ENCODE measurements at regions not wholly inside any gene's neighbourhood (a gene's known extent, or its start where the extent isn't known, plus 50 kb on each side); places are given as distances from the start of the nearest gene placed in this dataset.
"Not testable (repeated sequence)": the region's sequence is repeated elsewhere in the genome, so short reads cannot be mapped to it uniquely, and the experiment has no call there.

DNA sequence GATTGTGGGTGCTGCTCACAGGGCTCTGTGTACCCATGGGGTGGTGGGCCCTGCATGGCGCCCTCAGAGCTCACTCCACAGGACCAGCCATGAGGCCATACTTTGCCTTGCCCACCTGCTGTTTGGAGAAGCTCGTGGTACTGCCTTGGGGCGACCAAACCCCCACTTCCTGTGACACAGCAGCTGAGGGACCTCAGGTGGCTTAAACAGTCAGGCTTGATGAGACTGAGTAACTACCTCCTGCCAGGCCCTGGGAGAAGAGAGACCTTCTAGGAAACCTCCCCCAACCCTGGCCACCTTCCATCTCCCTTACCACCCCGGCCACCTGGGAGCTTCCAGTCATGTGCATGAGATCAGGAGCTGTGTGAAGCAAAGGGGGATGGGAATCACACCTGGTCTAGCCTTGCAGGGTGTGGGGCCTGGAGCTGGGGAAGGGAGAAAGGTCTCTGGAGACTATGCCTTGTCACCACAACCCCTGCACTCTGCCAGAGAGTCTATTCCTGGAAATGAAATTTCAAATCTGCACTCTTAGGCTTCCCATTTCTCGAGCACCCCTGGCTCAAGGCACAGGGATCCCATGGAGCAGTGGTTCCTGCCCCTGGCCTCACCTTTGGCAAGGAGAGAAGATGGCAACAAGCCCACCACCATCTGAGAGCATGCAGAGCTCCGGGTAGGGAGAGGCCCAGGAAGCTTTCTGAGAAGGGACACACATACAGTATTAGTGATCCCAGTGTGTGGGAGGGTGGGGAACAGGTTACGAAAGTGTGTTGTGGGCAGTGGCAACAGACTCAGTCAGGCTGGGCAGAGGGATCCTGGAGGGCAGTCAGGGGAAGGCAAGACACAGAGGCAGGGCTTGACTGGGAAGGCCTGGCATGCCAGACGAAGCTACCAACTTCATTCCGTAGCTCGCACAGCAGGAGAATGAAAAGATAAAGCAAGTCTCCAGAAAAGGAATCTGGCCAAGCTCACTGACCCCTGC lies 125.0 kb downstream of the URI1 start:
- Mint-ChIP-seq H3K9me3 (no peaks in the 10 kb centered on the region), H3K27me3 (no peaks in the 10 kb centered on the region), H3K36me3 (no peaks in the 10 kb centered on the region), H3K4me1 (no peaks in the 10 kb centered on the region), H3K27ac (no peak overlapping the region), H3K4me3 (no peak overlapping the region)
- DNase-seq: no peak

DNA sequence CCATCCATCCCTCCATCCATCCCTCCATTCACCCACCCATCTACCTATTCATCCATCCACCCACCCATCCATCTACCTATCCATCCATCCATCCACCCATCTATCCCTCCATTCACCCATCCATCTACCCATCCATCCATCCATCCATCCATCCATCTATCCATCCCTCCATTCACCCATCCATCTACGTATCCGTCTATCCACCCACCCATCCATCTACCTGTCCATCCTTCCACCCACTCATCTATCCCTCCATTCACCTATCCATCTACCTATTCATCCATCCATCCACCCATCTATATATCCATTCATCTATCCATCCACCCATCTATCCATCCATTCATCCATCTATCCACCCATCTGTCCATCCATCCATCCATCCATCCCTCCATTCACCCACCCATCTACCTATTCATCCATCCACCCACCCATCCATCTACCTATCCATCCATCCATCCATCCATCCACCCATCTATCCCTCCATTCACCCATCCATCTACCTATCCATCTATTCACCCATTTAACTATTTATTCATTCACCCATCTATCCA lies 126.0 kb downstream of the URI1 start:
- H3K4me1 Mint-ChIP-seq, H3K4me3 Mint-ChIP-seq, H3K27ac Mint-ChIP-seq, H3K27me3 Mint-ChIP-seq, H3K9me3 Mint-ChIP-seq, H3K36me3 Mint-ChIP-seq, DNase-seq: not testable (repeated sequence)

- no peak for DNase-seq
- H3K4me3 Mint-ChIP-seq: no peak overlapping the region
- no peak overlapping the region for H3K27ac Mint-ChIP-seq
Observed at GRCh38 chr19:30068528-30069395, 126.7 kb downstream of the URI1 start.

DNA sequence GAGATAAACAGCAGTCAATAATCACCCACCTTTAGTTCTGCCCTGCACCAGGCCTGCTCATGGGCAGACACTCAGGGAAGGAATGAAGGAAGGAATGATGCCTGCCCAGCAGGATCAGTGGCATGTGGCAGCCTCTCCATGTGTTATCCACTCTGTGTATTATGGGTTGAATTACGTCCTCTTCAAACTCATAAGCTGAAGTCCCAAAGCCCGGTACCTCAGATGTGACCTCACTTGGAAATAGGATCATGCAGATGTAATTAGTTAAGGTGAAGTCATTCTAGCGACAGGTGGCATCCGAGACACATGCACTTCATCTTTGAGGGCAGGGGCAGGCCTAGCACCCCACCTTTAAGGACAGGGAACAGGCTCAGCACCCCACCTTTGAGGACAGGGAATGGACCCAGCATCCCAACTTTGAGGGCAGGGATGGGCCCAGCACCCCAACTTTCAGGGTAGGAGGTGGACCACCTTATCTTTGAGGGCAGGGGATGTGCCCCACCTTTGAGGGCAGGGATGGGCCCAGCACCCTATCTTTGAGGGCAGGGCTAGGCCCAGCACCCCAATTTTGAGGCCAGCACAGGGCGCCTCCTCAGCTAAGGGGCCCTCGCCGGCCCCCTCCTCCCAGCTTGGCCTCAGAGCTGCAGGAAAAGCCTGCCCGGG lies 127.6 kb downstream of the URI1 start:
- H3K9me3 Mint-ChIP-seq: no peaks in the 10 kb centered on the region
- no peaks in the 10 kb centered on the region for H3K36me3 Mint-ChIP-seq
- H3K4me1 Mint-ChIP-seq: no peaks in the 10 kb centered on the region
- DNase-seq: no peak
- no peaks in the 10 kb centered on the region for H3K27me3 Mint-ChIP-seq
- no peak overlapping the region for H3K4me3 Mint-ChIP-seq
- H3K27ac Mint-ChIP-seq: no peak overlapping the region

More at GRCh38 chr19:30068528-30069395, 126.7 kb downstream of the URI1 start:
- Mint-ChIP-seq H3K36me3 (no peaks in the 10 kb centered on the region), H3K9me3 (no peaks in the 10 kb centered on the region), H3K27me3 (no peaks in the 10 kb centered on the region), H3K4me1 (no peaks in the 10 kb centered on the region)

- Mint-ChIP-seq H3K36me3 (no peaks in the 10 kb centered on the region), H3K4me1 (no peaks in the 10 kb centered on the region), H3K9me3 (no peaks in the 10 kb centered on the region), H3K27ac (no peak overlapping the region), H3K27me3 (no peaks in the 10 kb centered on the region), H3K4me3 (no peak overlapping the region)
- DNase-seq: no peak
Observed at GRCh38 chr19:30070198-30070967, 128.3 kb downstream of the URI1 start.

- no peak for DNase-seq
- Mint-ChIP-seq H3K36me3 (no peaks in the 10 kb centered on the region), H3K27me3 (no peaks in the 10 kb centered on the region), H3K9me3 (no peaks in the 10 kb centered on the region), H3K4me3 (no peak overlapping the region), H3K4me1 (no peaks in the 10 kb centered on the region), H3K27ac (no peak overlapping the region)
Observed at GRCh38 chr19:30070968-30071632, 129.1 kb downstream of the URI1 start.

- no peaks in the 10 kb centered on the region for H3K4me1 Mint-ChIP-seq
- H3K27me3 Mint-ChIP-seq: no peaks in the 10 kb centered on the region
- no peaks in the 10 kb centered on the region for H3K9me3 Mint-ChIP-seq
- H3K4me3 Mint-ChIP-seq: no peak overlapping the region
- H3K27ac Mint-ChIP-seq: no peak overlapping the region
- H3K36me3 Mint-ChIP-seq: no peaks in the 10 kb centered on the region
- DNase-seq: no peak
Observed at GRCh38 chr19:30071871-30072270, 129.8 kb downstream of the URI1 start.

DNA sequence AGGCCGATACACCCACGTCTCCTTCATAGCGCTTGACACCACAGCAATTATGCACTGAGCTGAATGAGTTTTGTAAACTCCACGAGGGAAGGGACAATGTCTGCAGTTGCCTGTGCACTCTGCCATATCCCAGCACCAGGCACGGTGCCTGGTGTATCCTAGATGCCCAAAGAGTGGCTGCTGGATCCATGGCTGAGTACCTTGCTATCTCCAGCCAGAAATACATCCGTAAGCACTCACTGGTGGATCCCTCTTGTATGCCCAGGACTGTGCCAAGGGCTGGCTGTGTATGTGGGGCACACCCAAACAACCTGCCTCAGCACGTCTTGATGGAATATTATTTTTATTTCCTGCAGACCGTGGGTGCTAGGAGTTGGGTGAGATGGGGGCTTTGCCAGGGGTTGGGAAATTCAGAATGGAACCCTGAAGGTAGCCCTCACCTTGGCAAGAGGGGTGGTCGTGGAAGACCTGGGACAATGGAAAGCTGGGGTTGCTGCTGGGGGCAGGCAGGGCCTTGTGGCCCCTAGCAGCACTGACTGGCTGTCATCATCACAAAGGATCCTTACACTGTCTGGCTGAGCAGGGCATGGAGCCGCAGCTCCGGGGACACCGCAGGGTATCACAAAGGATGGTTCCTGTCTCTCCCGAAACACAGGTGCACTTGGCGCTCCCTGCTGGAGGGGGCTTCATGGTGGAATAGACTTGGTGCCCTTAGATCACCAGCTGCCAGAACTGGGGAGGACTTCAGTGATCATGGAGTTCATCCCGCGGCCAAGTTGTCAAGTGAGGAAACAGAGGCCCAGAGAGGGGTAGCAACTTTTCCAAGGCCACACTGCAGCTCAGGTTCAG lies 131.3 kb downstream of the URI1 start:
- Mint-ChIP-seq H3K9me3 (no peaks in the 10 kb centered on the region), H3K4me1 (no peaks in the 10 kb centered on the region), H3K27ac (no peak overlapping the region), H3K4me3 (no peak overlapping the region), H3K27me3 (no peaks in the 10 kb centered on the region), H3K36me3 (no peaks in the 10 kb centered on the region)
- DNase-seq: no peak

DNA sequence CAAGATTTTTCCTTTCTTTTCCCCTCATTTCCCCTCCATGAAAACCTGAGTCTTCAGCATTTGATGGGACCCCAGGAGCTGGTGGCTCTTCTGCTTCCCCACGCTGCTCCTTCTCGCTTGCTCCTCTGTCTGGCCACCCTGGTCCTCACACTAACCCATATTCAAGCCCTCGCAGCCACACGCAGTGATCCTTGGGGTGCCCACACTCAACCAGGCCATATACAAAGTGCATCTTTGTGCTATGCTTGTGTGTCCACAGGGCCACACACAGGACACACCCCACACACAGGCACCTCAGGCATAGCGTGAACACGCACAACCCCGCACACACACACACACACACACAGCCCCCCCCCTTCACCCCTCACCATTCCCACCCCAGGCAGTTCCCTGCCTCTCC lies 132.1 kb downstream of the URI1 start:
- Mint-ChIP-seq H3K27me3 (peaks cover 2% of the 10 kb centered on the region), H3K4me1 (no peaks in the 10 kb centered on the region), H3K27ac (no peak overlapping the region)

GRCh38 chr19:30074741-30075715 lies 133.0 kb downstream of the URI1 start:
- H3K9me3 Mint-ChIP-seq: no peaks in the 10 kb centered on the region
- H3K4me1 Mint-ChIP-seq: no peaks in the 10 kb centered on the region
- H3K4me3 Mint-ChIP-seq: no peak overlapping the region

More for the DNA sequence above, 132.1 kb downstream of the URI1 start:
- Mint-ChIP-seq H3K4me3 (no peak overlapping the region), H3K9me3 (no peaks in the 10 kb centered on the region), H3K36me3 (no peaks in the 10 kb centered on the region)
- DNase-seq: no peak

DNA sequence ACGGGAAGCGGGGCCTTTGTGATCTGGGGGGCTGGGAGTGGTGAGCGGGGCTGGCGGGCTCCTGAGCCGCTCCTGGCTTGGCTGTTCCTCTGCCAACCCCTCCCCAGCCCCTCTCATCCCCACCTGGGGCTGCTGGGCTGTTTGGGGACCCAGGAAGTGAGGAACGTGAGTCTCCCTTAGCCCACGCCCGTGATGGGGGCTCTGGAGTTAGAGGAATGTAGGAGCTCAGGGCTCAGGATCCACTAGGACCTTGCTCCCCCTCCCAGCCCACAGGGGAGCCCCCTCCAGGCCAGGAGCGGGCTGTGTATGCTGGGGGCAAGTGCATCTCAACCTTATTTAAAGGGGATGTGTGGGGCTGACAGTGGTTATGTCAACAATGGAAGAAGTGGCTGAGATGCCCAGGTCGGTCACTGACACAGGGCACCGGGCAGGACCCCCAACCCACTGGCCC lies 134.1 kb downstream of the URI1 start:
- Mint-ChIP-seq H3K27ac (no peak overlapping the region), H3K27me3 (peaks cover 12% of the 10 kb centered on the region), H3K36me3 (no peaks in the 10 kb centered on the region), H3K9me3 (no peaks in the 10 kb centered on the region), H3K4me3 (no peak overlapping the region), H3K4me1 (no peaks in the 10 kb centered on the region)
- no peak for DNase-seq

More at GRCh38 chr19:30074741-30075715, 133.0 kb downstream of the URI1 start:
- no peak overlapping the region for H3K27ac Mint-ChIP-seq
- no peaks in the 10 kb centered on the region for H3K36me3 Mint-ChIP-seq
- DNase-seq: no peak
- peaks cover 8% of the 10 kb centered on the region for H3K27me3 Mint-ChIP-seq

All from activated naive CD8-positive, alpha-beta T cell treated with anti-CD3 and anti-CD28 coated beads for 36 hours (primary cell).